Liver (tissue), 8 donors: ENCODE measurements at regions not wholly inside any gene's neighbourhood (a gene's known extent, or its start where the extent isn't known, plus 50 kb on each side); places are given as distances from the start of the nearest gene placed in this dataset.
"Not testable (repeated sequence)": the region's sequence is repeated elsewhere in the genome, so short reads cannot be mapped to it uniquely, and the experiment has no call there.

ENCODE experiments used
- DNase-seq: peaks from one replicate; pipeline ENCODE4 v3.0.0-alpha.2; 2017; ENCODE audit warnings: low spot score
- H3K27ac ChIP-seq, 2 donors: one replicate each; pipeline ENCODE4 v1.7.0; 2013; ENCODE audit warnings: inconsistent platforms in 2 of 2, low read length in 2 of 2, control low read depth in 1 of 2, low read depth in 1 of 2, mild to moderate bottlenecking in 1 of 2
- H3K27me3 ChIP-seq, 4 donors: one replicate each; pipeline versions ENCODE4 v1.6.1 to v1.7.0; 2013; ENCODE audit warnings: low read length in 3 of 4, inconsistent platforms in 1 of 4, mild to moderate bottlenecking in 1 of 4, moderate library complexity in 1 of 4; ENCODE audit not compliant: control insufficient read depth in 4 of 4, insufficient read depth in 4 of 4
- H3K36me3 ChIP-seq, 4 donors: one replicate each; pipeline versions ENCODE4 v1.6.1 to v1.7.0; 2013; ENCODE audit warnings: low read length in 3 of 4, mild to moderate bottlenecking in 3 of 4, low read depth in 1 of 4, moderate library complexity in 1 of 4; ENCODE audit not compliant: control insufficient read depth in 4 of 4, insufficient read depth in 3 of 4
- H3K4me1 ChIP-seq, 4 donors: one replicate each; pipeline versions ENCODE4 v1.6.1 to v1.7.0; 2013; ENCODE audit warnings: low read length in 3 of 4, mild to moderate bottlenecking in 3 of 4, moderate library complexity in 1 of 4; ENCODE audit not compliant: control insufficient read depth in 4 of 4, insufficient read depth in 4 of 4
- H3K4me3 ChIP-seq, 3 donors: one replicate each; pipeline versions ENCODE4 v1.6.1 to v1.7.0; 2013; ENCODE audit warnings: low read length in 3 of 3, control low read depth in 1 of 3, low read depth in 1 of 3, mild to moderate bottlenecking in 1 of 3
- H3K9ac ChIP-seq, 2 donors: one replicate each; pipeline ENCODE4 v1.7.0; 2013; ENCODE audit warnings: low read length in 2 of 2, mild to moderate bottlenecking in 2 of 2, moderate library complexity in 2 of 2, control low read depth in 1 of 2, low read depth in 1 of 2
- H3K9me3 ChIP-seq, 4 donors: one replicate each; pipeline versions ENCODE4 v1.6.1 to v1.7.0; 2013; ENCODE audit warnings: low read length in 3 of 4; ENCODE audit not compliant: control insufficient read depth in 4 of 4
- ATF3 ChIP-seq: IDR thresholded peaks from 2 replicates; pipeline ENCODE4 v1.6.1; 2016; ENCODE audit warnings: antibody characterized with exemption
- CTCF ChIP-seq: fragments of 150-350 bp; IDR thresholded peaks from 2 replicates; pipeline ENCODE4 v1.5.1; 2017; ENCODE audit warnings: improper control_type of control experiment, low read depth, low read length; ENCODE audit not compliant: missing input control
- FOXA1 ChIP-seq: IDR thresholded peaks from 2 replicates; pipeline ENCODE4 v1.6.1; 2016; ENCODE audit warnings: antibody characterized with exemption
- FOXA2 ChIP-seq: IDR thresholded peaks from 2 replicates; pipeline ENCODE4 v1.6.1; 2016; ENCODE audit warnings: antibody characterized with exemption
- GABPA ChIP-seq, 2 donors: IDR thresholded peaks in 1 of 2; conservative IDR thresholded peaks in 1 of 2; 2 replicates each; pipeline ENCODE4 v1.6.1; 2016; ENCODE audit warnings: antibody characterized with exemption in 2 of 2, mild to moderate bottlenecking in 1 of 2, moderate library complexity in 1 of 2
- HNF4A ChIP-seq, 2 donors: conservative IDR thresholded peaks; 2 replicates each; pipeline ENCODE4 v1.6.1; 2016; ENCODE audit warnings: antibody characterized with exemption in 2 of 2, mild to moderate bottlenecking in 2 of 2
- HNF4G ChIP-seq: IDR thresholded peaks from 2 replicates; pipeline ENCODE4 v1.6.1; 2016; ENCODE audit warnings: antibody characterized with exemption
- JUND ChIP-seq, 2 donors: IDR thresholded peaks; 2 replicates each; pipeline ENCODE4 v1.6.1; 2016; ENCODE audit warnings: antibody characterized with exemption in 2 of 2
- MAX ChIP-seq: IDR thresholded peaks from 2 replicates; pipeline ENCODE4 v1.6.1; 2016; ENCODE audit warnings: antibody characterized with exemption
- NR2F2 ChIP-seq: IDR thresholded peaks from 2 replicates; pipeline ENCODE4 v1.6.1; 2016; ENCODE audit warnings: antibody characterized with exemption
- RAD21 ChIP-seq, 2 donors: IDR thresholded peaks; 2 replicates each; pipeline ENCODE4 v1.6.1; 2016; ENCODE audit warnings: antibody characterized with exemption in 2 of 2, mild to moderate bottlenecking in 2 of 2
- REST ChIP-seq: IDR thresholded peaks from 2 replicates; pipeline ENCODE4 v1.6.1; 2016; ENCODE audit warnings: antibody characterized with exemption, mild to moderate bottlenecking
- RXRA ChIP-seq, 2 donors: IDR thresholded peaks; 2 replicates each; pipeline ENCODE4 v1.6.1; 2017 to 2018; ENCODE audit warnings: antibody characterized with exemption in 2 of 2, mild to moderate bottlenecking in 1 of 2
- TAF1 ChIP-seq: conservative IDR thresholded peaks from 2 replicates; pipeline ENCODE4 v1.6.1; 2016; ENCODE audit warnings: antibody characterized with exemption, mild to moderate bottlenecking
- YY1 ChIP-seq: IDR thresholded peaks from 2 replicates; pipeline ENCODE4 v1.6.1; 2016; ENCODE audit warnings: antibody characterized with exemption, mild to moderate bottlenecking
- ZBTB33 ChIP-seq: IDR thresholded peaks from 2 replicates; pipeline ENCODE4 v1.6.1; 2016; ENCODE audit warnings: antibody characterized with exemption
- WGBS: extraction: QIAGEN DNeasy Blood & Tissue Kit; methylation state at CpG from one replicate; pipeline ENCODE4 v1.1.7; 2013; 5-methylcytosine and 5-hydroxymethylcytosine counted together
- donor health status: healthy.
- donor health status: healthy.
- donor health status: healthy.
- donor health status: healthy.
- donor health status: healthy.

GRCh38 chr7:79761876-79762429, 308.5 kb upstream of the MAGI2 start:
- no peaks in the 10 kb centered on the region for H3K4me1 ChIP-seq
- no peaks in the 10 kb centered on the region for H3K9me3 ChIP-seq
- no peak overlapping the region for H3K4me3 ChIP-seq
- H3K36me3 ChIP-seq = no peaks in the 10 kb centered on the region
- no peak overlapping the region for H3K27ac ChIP-seq
- WGBS = 45% methylated on average over 2 of the region's 2 CpGs
- TF ChIP-seq ATF3 (no peak), CTCF (no peak), RAD21 (IDR thresholded peaks at IDR 0.05) (no peak), TAF1 (no peak), REST (no peak), GABPA (IDR thresholded peaks at IDR 0.05 in 1 of 2, conservative IDR thresholded peaks at IDR 0.05 in 1 of 2) (no peak), RXRA (IDR thresholded peaks at IDR 0.05) (no peak)
- no peaks in the 10 kb centered on the region for H3K27me3 ChIP-seq
- no peak overlapping the region for H3K9ac ChIP-seq
- no peak for DNase-seq

- H3K4me1 ChIP-seq, DNase-seq, H3K9me3 ChIP-seq, H3K36me3 ChIP-seq, H3K27me3 ChIP-seq, H3K27ac ChIP-seq, H3K9ac ChIP-seq, H3K4me3 ChIP-seq: not testable (repeated sequence)
- WGBS = 91% methylated on average over 8 of the region's 8 CpGs
Measured at GRCh38 chr7:79750941-79751340, 297.5 kb upstream of the MAGI2 start.

GRCh38 chr7:79749856-79750255, 296.4 kb upstream of the MAGI2 start:
- Histone ChIP-seq H3K9me3 (no peaks in the 10 kb centered on the region), H3K9ac (no peak overlapping the region), H3K4me1 (no peaks in the 10 kb centered on the region), H3K4me3 (no peak overlapping the region), H3K27me3 (no peaks in the 10 kb centered on the region), H3K27ac (no peak overlapping the region), H3K36me3 (no peaks in the 10 kb centered on the region)
- no peak for DNase-seq
- no peak for TF ChIP-seq NR2F2
- no peak for TF ChIP-seq REST
- no peak for TF ChIP-seq HNF4G
- TF ChIP-seq YY1 = no peak
- no peak for TF ChIP-seq HNF4A (conservative IDR thresholded peaks at IDR 0.05)
- no peak for TF ChIP-seq FOXA1
- no peak for TF ChIP-seq MAX
- TF ChIP-seq JUND (IDR thresholded peaks at IDR 0.05) = no peak
- no peak for TF ChIP-seq RAD21 (IDR thresholded peaks at IDR 0.05)
- no peak for TF ChIP-seq TAF1
- no peak for TF ChIP-seq ATF3
- TF ChIP-seq FOXA2 = no peak
- no peak for TF ChIP-seq ZBTB33
- no peak for TF ChIP-seq GABPA (IDR thresholded peaks at IDR 0.05 in 1 of 2, conservative IDR thresholded peaks at IDR 0.05 in 1 of 2)
